Inflammatory macrophage (primary cell): ENCODE measurements at regions not wholly inside any gene's neighbourhood (a gene's known extent, or its start where the extent isn't known, plus 50 kb on each side); places are given as distances from the start of the nearest gene placed in this dataset.
"Not testable (repeated sequence)": the region's sequence is repeated elsewhere in the genome, so short reads cannot be mapped to it uniquely, and the experiment has no call there.

Source experiments
- DNase-seq, 2 donors: peaks; one replicate each; pipeline ENCODE4 v3.0.0-alpha.2; 2020 to 2022

DNA sequence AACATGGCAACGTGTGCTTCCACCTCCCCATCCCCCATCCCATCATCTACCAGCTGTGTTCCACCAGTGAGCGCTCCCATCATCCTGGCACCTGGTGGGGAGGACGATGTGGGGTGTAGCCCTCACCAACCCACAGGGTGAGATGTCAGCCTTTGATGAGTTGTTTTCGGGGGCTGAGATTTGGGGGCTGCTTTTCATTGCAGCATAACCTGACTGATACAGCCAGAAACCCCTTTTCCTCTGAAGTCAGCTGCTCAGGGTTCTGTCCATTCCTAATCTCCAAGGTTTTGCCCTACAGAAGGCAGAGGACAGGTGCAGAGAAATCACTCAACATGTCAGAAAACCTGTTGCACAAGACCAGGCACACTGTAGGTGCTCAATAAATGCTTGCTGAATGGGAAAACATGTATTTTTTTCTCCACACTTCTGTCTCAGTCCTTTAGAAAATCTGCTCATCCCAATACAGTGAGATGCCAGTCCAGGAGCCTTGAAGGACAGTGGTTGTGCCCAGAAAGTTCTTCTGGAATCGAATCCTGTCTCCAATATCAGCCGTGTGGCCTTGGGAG lies 239.8 kb downstream of the RBM19 start:
- no peak for DNase-seq

GRCh38 chr12:113725557-113725876 lies 240.6 kb downstream of the RBM19 start:
- no peak for DNase-seq

GRCh38 chr12:113724794-113725556 lies 241.2 kb downstream of the RBM19 start:
- DNase-seq: no peak

DNA sequence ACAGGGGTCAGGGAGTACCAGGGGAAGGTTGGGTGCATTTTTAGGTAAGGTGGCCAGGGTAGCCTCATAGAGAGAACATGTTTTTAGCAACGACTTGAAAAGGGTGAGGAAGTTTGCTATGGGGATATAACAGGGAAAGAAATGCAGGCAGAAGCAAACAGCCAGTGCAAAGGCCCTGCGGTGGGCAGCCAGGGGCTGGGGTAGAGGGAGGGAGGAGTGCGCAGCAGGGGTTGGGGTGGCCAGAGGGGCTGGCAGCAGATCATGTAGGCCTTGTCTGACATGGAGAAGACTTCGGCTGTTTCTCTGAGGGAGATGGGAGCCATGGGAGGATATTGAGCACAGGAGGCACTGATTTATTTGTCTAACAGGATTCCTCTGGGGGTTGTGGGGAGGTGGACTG lies 242.5 kb downstream of the RBM19 start:
- no peak for DNase-seq

DNA sequence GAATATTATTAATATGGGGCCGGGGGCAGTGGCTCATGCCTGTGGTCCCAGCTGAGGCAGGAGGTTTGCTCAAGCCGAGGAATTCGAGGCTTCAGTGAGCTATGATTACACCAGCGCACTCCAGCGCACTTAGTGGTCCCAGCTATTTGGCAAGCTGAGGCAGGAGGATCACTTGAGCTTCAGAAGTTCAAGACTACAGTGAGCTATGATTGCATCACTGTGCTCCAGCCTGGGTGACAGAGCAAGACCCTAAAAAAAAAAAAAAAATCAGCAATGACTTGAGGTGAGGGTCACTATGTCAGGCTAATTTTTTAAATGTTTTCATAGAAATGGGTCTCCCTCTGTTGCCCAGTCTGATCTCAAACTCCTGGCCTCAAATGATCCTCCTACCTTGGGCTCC lies 243.4 kb downstream of the RBM19 start:
- no peak for DNase-seq

- no peak for DNase-seq
Observed at GRCh38 chr12:113720629-113721028, 245.5 kb downstream of the RBM19 start.

DNA sequence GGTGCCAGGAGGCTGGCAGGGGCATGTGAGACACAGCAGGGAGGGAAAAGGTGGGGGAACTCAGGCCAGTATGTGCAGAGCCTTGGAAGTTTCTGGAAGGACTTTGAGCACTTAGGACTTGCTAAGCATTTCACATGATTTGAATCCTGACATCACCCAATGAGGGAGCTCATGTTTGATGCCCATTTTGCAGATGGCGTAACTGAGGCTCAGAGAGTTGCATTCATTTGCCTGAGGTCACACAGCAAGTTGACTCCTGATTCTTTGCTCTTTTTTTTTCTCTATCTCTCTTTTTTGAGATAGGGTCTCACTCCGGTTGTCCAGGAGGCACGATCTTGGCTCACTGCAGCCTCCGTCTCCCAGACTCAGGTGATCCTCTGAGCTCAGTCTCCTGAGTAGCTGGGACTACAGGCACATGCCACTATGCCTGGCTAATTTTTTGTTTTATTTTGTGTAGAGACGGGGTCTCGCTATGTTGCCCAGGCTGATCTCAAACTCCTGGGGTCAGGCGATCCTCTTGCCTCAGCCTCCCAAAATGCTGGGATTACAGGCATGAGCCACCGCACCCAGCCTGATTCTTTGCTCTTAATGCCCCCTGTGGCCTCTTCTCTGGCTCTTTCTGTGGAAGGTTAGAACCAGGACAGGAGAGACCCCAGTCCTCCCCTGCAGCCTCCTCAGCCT lies 246.1 kb downstream of the RBM19 start:
- DNase-seq: no peak

DNA sequence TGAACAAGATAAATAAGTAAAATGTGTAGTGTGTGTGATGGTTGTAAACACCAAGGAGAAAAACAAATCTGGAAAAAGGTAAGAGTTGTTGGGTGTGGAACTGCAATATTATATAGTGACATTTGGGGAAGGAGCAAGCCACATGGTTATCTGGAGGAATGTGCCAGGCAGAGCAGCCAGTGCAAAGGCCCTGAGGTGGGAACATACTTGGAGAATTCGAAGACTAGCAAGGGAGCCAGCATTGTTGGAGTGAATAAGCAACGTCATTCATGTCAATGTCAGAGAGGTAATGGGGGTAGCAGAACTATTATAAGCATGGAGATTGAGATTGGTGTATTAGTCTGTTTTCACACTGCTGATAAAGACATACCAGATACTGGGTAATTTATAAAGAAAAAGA lies 241.5 kb upstream of the LHX5 start:
- DNase-seq: no peak

DNA sequence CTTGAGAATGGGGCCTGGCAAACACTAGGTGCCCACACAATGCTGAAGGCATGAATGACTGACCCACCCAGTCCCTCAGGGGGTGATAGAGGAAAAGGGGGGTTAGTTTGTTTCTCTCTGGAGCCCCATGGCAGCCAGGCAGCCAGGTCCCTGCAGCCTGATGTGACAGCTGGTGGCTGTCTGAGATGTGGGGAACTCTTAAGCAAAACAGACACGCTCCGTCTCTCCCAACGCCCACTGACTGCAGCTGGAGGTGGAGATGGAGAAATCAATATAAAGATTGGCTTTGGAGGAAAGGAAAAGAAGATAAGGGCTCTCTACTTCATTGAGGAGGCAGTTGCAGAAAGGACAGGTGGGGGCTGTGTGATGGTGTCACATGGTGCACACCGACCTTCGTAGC lies 240.8 kb upstream of the LHX5 start:
- DNase-seq: no peak

DNA sequence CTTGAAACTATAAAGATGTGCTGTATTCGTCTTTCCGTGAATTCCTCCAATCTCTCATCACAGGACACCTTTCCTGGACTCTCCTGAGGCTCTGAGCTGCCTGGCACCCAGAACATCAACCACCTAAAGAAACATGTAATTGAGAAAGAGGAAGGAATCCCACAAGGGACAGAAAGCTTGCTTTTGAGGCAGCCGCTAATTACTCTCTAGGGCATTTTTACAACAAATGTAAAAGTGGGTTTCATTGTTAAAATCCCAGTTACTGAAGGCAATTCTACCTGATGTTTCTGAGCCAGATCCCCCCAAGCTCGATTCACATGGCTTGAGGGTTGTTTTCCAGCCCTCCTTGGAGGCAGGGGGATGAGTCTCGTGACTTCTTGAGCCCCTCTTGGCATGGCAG lies 238.5 kb upstream of the LHX5 start:
- no peak for DNase-seq

DNA sequence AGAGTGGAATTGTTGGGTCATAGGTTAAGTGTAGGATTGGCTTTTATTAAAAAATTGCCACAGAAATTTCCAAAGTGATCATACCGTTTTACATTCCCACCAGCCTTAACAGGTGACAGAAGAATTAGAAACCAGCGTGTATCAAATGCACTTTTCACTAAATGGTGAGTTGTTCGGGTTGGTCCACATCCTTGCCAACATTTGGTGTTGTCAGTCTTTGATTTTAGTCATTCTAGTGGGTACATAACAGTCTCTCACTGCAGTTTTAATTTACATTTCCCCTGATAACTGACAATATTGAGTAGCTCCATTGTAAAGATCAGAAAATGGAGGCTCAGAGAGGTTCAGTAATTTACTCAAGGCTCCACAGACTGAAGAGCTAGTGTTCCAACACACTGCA lies 237.8 kb upstream of the LHX5 start:
- no peak for DNase-seq

GRCh38 chr12:113702836-113703235 lies 231.2 kb upstream of the LHX5 start:
- no peak for DNase-seq

GRCh38 chr12:113702276-113702675 lies 230.6 kb upstream of the LHX5 start:
- DNase-seq: no peak

- DNase-seq: no peak
Observed at GRCh38 chr12:113700943-113701342, 229.3 kb upstream of the LHX5 start.

- DNase-seq: not testable (repeated sequence)
Observed at GRCh38 chr12:113699984-113700383, 228.3 kb upstream of the LHX5 start.

DNA sequence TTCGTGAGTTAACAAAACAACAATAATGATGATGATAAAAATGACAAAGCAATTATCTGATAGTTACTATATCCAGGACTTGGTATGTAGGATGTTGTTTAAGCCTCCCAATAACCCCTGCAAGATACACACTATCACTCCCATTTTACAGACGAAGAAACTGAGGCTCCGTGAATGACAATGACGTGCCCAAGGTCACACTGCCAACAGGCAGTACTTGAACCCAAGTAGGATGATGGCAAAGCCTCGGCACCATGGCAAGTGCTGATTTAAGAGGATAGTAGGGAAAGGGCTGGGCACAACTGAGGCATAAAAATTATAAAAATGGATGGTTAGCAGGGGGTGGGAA lies 226.8 kb upstream of the LHX5 start:
- DNase-seq: no peak

GRCh38 chr12:113697651-113698509 lies 226.2 kb upstream of the LHX5 start:
- DNase-seq: no peak

GRCh38 chr12:113697104-113697503 lies 225.4 kb upstream of the LHX5 start:
- no peak for DNase-seq

DNA sequence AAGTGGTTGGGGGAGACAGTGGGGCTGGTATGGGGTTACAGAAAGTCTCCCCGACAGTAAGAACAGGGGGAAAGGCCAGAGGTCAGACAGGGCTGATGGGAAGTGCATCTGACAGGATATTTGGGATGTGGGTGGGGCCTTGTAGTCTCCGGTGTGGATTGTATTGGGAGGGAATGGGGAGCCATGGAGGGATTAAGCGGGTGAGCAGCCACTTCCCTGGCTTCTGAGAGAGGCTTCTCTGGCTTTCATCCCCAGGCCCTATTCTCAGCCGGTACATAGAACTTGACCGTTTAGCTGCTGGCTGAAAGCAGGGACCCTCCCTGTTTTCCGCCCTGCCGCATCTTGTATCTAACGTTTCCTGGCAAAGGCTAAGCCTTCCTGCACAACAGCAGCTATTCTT lies 222.0 kb upstream of the LHX5 start:
- no peak for DNase-seq

- no peak for DNase-seq
Observed at GRCh38 chr12:113689047-113689610, 217.5 kb upstream of the LHX5 start.

GRCh38 chr12:113688313-113688712 lies 216.6 kb upstream of the LHX5 start:
- no peak for DNase-seq

DNA sequence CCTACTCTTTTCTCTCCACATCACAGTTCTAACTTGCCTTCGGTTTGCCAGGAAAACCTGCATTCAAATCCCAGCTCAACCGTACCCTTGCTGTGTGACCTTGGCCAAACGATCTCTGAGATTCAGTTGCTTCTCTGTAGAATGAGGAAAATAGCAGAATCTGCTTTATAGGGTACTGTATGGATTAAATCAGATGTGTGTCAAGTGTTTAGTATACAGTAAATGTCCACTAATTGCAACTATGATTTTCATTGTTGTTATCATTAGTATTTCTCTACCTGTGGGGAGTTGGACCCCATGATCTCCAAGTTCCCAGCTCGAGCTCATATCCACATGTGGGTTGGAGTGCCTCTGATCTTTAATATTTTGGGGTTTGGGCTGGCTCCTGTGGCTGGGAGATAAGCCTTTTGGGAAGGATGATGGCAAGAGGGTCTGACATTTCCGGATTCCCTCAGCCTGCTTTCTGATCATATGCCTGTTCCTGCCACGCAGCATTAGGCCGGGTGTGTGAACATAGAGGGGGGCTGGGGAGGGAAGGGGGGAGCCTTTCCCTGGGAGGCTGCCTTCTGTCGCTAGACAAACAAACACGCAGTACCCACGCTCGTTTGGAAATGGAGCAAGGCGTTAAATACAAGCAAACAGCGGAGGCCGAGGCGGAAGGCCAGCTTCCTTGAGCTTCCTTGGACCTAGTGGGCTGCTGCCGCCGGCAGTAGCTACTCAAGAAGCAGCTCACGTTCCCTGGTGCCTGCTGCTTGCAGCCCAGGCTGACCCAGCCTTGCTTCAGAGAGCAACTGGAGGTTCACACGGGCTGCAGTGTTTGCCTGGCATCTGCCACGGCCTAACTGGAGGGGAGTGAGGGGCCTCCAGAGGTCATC lies 213.5 kb upstream of the LHX5 start:
- DNase-seq: no peak
